Ishikawa (cell line): ENCODE measurements at regions not wholly inside any gene's neighbourhood (a gene's known extent, or its start where the extent isn't known, plus 50 kb on each side); places are given as distances from the start of the nearest gene placed in this dataset.

Experiments used
- EGR1 ChIP-seq: IDR thresholded peaks from 2 replicates; pipeline ENCODE4 v1.6.1; 2012
- EP300 ChIP-seq: IDR thresholded peaks from 2 replicates; pipeline ENCODE4 v1.6.1; 2012; ENCODE audit warnings: borderline replicate concordance
- FOXM1 ChIP-seq: IDR thresholded peaks from 2 replicates; pipeline ENCODE4 v1.6.1; 2012; ENCODE audit warnings: low read depth, borderline replicate concordance
- NFIC ChIP-seq: IDR thresholded peaks from 2 replicates; pipeline ENCODE4 v1.6.1; 2012
- RAD21 ChIP-seq: IDR thresholded peaks from 2 replicates; pipeline ENCODE4 v1.6.1; 2012; ENCODE audit warnings: low read depth
- TAF1 ChIP-seq: IDR thresholded peaks from 2 replicates; pipeline ENCODE4 v1.6.1; 2012; ENCODE audit warnings: low read depth, mild to moderate bottlenecking
- TCF12 ChIP-seq: IDR thresholded peaks from 2 replicates; pipeline ENCODE4 v1.6.1; 2012; ENCODE audit warnings: low read depth
- TEAD4 ChIP-seq: IDR thresholded peaks from 2 replicates; pipeline ENCODE4 v1.6.1; 2012
- YY1 ChIP-seq: IDR thresholded peaks from 2 replicates; pipeline ENCODE4 v1.6.1; 2012; ENCODE audit warnings: low read depth
- ZBTB7A ChIP-seq: IDR thresholded peaks from 2 replicates; pipeline ENCODE4 v1.6.1; 2012; ENCODE audit warnings: low read depth
- TF ChIP-seq, protein P1 (sequence below): IDR thresholded peaks from 2 replicates; pipeline ENCODE4 v1.6.1; 2012
- TF ChIP-seq, protein P2 (sequence below): IDR thresholded peaks from 2 replicates; pipeline ENCODE4 v1.6.1; 2012

DNA sequence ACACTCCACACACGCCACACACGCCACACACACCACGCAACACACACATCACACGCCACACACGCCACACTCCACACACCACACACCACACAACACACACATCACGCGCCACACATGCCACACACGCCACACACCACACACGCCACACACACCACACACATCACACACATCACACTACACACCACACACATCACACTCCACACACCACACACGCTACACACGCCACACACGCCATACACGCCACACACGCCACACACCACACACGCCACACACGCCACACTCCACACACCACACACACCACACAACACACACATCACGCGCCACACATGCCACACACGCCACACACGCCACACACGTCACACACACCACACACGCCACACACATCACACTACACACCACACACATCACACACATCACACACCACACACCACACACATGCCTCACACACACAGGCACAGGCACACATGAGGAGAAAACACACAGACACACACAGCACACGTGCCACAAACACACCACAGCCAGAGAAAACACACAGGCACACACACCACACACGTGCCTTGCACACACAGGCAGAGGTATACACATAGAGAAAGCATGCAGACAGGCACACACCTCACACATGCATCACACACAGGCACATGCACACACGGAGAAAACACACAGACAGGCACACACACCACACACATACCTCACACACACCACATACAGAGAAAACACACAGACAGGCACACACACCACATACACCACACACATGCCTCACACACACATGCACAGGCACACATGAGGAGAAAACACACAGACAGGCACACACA is 241.5 kb upstream of the MYT1L start:
- no peak for TF ChIP-seq EP300
- TF ChIP-seq YY1 = no peak
- TF ChIP-seq, protein P1, sequence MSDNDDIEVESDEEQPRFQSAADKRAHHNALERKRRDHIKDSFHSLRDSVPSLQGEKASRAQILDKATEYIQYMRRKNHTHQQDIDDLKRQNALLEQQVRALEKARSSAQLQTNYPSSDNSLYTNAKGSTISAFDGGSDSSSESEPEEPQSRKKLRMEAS = no peak
- TF ChIP-seq TAF1 = no peak
- no peak for TF ChIP-seq RAD21
- TF ChIP-seq ZBTB7A = no peak
- no peak for TF ChIP-seq TEAD4
- no peak for TF ChIP-seq FOXM1
- TF ChIP-seq NFIC = no peak
- TF ChIP-seq, protein P2, sequence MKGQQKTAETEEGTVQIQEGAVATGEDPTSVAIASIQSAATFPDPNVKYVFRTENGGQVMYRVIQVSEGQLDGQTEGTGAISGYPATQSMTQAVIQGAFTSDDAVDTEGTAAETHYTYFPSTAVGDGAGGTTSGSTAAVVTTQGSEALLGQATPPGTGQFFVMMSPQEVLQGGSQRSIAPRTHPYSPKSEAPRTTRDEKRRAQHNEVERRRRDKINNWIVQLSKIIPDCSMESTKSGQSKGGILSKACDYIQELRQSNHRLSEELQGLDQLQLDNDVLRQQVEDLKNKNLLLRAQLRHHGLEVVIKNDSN = no peak
- TF ChIP-seq EGR1 = no peak
- TF ChIP-seq TCF12 = no peak
